HepG2 (cell line): ENCODE measurements at regions not wholly inside any gene's neighbourhood (a gene's known extent, or its start where the extent isn't known, plus 50 kb on each side); places are given as distances from the start of the nearest gene placed in this dataset.

Experiments used
- ATAC-seq: fragments of 200-7000 bp; cut with Tn5 transposase; 3 replicates; pipeline ENCODE4 v1.9.1; 2020; ENCODE audit warnings: mild to moderate bottlenecking, moderate library complexity
- BruUV-seq: library from RNA; stranded (reverse); fragments of 400-500 nt; replicated peaks from 2 replicates; lab custom pipeline; 2021; lab: Mats Ljungman, UMichigan
- CTCF ChIA-PET: fragments of 300-600 bp; formaldehyde crosslinking; extraction: SDS; loops from one replicate; lab custom pipeline; 2021; ENCODE audit warnings: low total read pairs, inconsistent platforms, low intra/inter-chr PET ratio; lab: Yijun Ruan, JAX
- POLR2A ChIA-PET: fragments of 350-600 bp; sonication (Branson Sonifier 250); formaldehyde crosslinking; loops from one replicate; lab custom pipeline; 2020; ENCODE audit warnings: antibody characterized with exemption, inconsistent platforms; lab: Yijun Ruan, JAX
- DNase-seq: peaks from one replicate; pipeline ENCODE4 v3.0.0-alpha.2; 2015; ENCODE audit warnings: low spot score
- FAIRE-seq: peaks from 3 replicates; lab custom pipeline; 2011; peaks lifted over from hg19 to GRCh38; lab: Jason Lieb, UNC
- H2AFZ ChIP-seq: one replicate; pipeline ENCODE4 v1.6.1; 2011; ENCODE audit warnings: low read length, inconsistent platforms
- H3K27ac ChIP-seq: fragments of 300-600 bp; 3 replicates; pipeline ENCODE4 v1.8.0; 2011; ENCODE audit warnings: mixed run types, mild to moderate bottlenecking, mixed read lengths, low read length, inconsistent platforms; ENCODE audit not compliant: insufficient read depth; ENCODE audit errors: extremely low read length
- H3K27me3 ChIP-seq, 2 experiments: fragments of 200-600 bp in 1 of 2; 2 replicates in 1 of 2; 3 replicates in 1 of 2; pipeline versions ENCODE4 v1.6.0 to v1.8.0; 2011; ENCODE audit warnings: low read length in 2 of 2, mild to moderate bottlenecking in 2 of 2, moderate library complexity in 2 of 2, inconsistent platforms in 1 of 2; ENCODE audit not compliant: insufficient read depth in 2 of 2, control insufficient read depth in 1 of 2
- H3K36me3 ChIP-seq, 2 experiments: fragments of 200-600 bp in 1 of 2; replicated peaks in 1 of 2; 2 replicates in 1 of 2; 3 replicates in 1 of 2; pipeline versions ENCODE4 v1.5.1 to v1.8.0; 2011; ENCODE audit warnings: low read length in 2 of 2, inconsistent platforms in 1 of 2; ENCODE audit not compliant: insufficient read depth in 2 of 2, control insufficient read depth in 1 of 2
- H3K4me1 ChIP-seq: 2 replicates; pipeline ENCODE4 v1.5.1; 2012; ENCODE audit warnings: low read length, inconsistent platforms; ENCODE audit not compliant: insufficient read depth
- H3K4me2 ChIP-seq: 2 replicates; pipeline ENCODE4 v1.6.0; 2011; ENCODE audit warnings: low read depth, low read length, inconsistent platforms
- H3K4me3 ChIP-seq, 3 experiments: fragments of 200-600 bp in 1 of 3; sonication (generic), shearing (Covaris generic) in 1 of 3; replicated peaks in 1 of 3; 2 replicates each; pipeline ENCODE4 v1.5.1; 2011 to 2016; ENCODE audit warnings: low read length in 3 of 3, inconsistent platforms in 2 of 3, low read depth in 2 of 3, mild to moderate bottlenecking in 2 of 3, control low read depth in 1 of 3, mixed read lengths in 1 of 3; ENCODE audit not compliant: insufficient read depth in 1 of 3
- H3K79me2 ChIP-seq: one replicate; pipeline ENCODE4 v1.6.1; 2011; ENCODE audit warnings: low read length, inconsistent platforms; ENCODE audit not compliant: insufficient read depth
- H3K9ac ChIP-seq: 2 replicates; pipeline ENCODE4 v1.6.0; 2011; ENCODE audit warnings: mild to moderate bottlenecking, low read depth, low read length, inconsistent platforms; ENCODE audit not compliant: insufficient read depth
- H3K9me3 ChIP-seq: 2 replicates; pipeline ENCODE4 v1.5.1; 2012; ENCODE audit warnings: mild to moderate bottlenecking, low read length
- H4K20me1 ChIP-seq: 2 replicates; pipeline ENCODE4 v1.6.0; 2011; ENCODE audit warnings: inconsistent platforms, mild to moderate bottlenecking, low read length, moderate library complexity; ENCODE audit not compliant: insufficient read depth
- GATAD2A ChIP-seq: IDR thresholded peaks from 2 replicates; pipeline ENCODE4 v1.6.1; 2016
- HES4 ChIP-seq: sonication (generic); formaldehyde crosslinking; IDR thresholded peaks from 2 replicates; pipeline ENCODE4 v1.9.0; 2021; ENCODE audit warnings: mild to moderate bottlenecking, missing genetic modification reagents, borderline replicate concordance
- HOXA5 ChIP-seq: sonication (generic); formaldehyde crosslinking; IDR thresholded peaks from 2 replicates; pipeline ENCODE4 v1.4.0; 2020; ENCODE audit warnings: missing genetic modification reagents
- HOXD1 ChIP-seq: sonication (generic); formaldehyde crosslinking; IDR thresholded peaks from 2 replicates; pipeline ENCODE4 v1.5.0; 2020; ENCODE audit warnings: missing genetic modification reagents
- MATR3 ChIP-seq: sonication (generic); formaldehyde crosslinking; IDR thresholded peaks from 2 replicates; pipeline ENCODE4 v1.4.0; 2020; ENCODE audit warnings: missing genetic modification reagents
- MZF1 ChIP-seq: sonication (generic); formaldehyde crosslinking; IDR thresholded peaks from 2 replicates; pipeline ENCODE4 v1.8.1; 2023; ENCODE audit warnings: mild to moderate bottlenecking, missing genetic modification reagents, borderline replicate concordance
- SSRP1 ChIP-seq: IDR thresholded peaks from 2 replicates; pipeline ENCODE4 v1.6.1; 2016; ENCODE audit warnings: control low read depth
- ZBTB1 ChIP-seq: sonication (generic); formaldehyde crosslinking; IDR thresholded peaks from 2 replicates; pipeline ENCODE4 v1.4.0; 2020; ENCODE audit warnings: missing genetic modification reagents, borderline replicate concordance
- ZIK1 ChIP-seq: sonication (generic); formaldehyde crosslinking; IDR thresholded peaks from 2 replicates; pipeline ENCODE4 v1.5.0; 2020; ENCODE audit warnings: mild to moderate bottlenecking, low read depth, missing genetic modification reagents, borderline replicate concordance
- ZNF124 ChIP-seq: sonication (generic); formaldehyde crosslinking; IDR thresholded peaks from 2 replicates; pipeline ENCODE4 v1.4.0; 2020; ENCODE audit warnings: missing genetic modification reagents
- ZNF333 ChIP-seq: sonication (generic); formaldehyde crosslinking; IDR thresholded peaks from 2 replicates; pipeline ENCODE4 v1.4.0; 2020; ENCODE audit warnings: mild to moderate bottlenecking, missing genetic modification reagents, borderline replicate concordance
- ZNF510 ChIP-seq: sonication (generic); formaldehyde crosslinking; IDR thresholded peaks from 2 replicates; pipeline ENCODE4 v1.4.0; 2020; ENCODE audit warnings: low read depth, mild to moderate bottlenecking, missing genetic modification reagents
- ZNF576 ChIP-seq: sonication (generic); formaldehyde crosslinking; IDR thresholded peaks from 2 replicates; pipeline ENCODE4 v1.4.0; 2020; ENCODE audit warnings: mild to moderate bottlenecking, missing genetic modification reagents
- ZNF597 ChIP-seq: sonication (generic); formaldehyde crosslinking; IDR thresholded peaks from 2 replicates; pipeline ENCODE4 v1.5.0; 2020; ENCODE audit warnings: missing genetic modification reagents
- ZNF781 ChIP-seq: sonication (generic); formaldehyde crosslinking; IDR thresholded peaks from 2 replicates; pipeline ENCODE4 v1.5.1; 2020; ENCODE audit warnings: borderline replicate concordance, mild to moderate bottlenecking, missing genetic modification reagents; ENCODE audit errors: not compliant biosample characterization
- ZNF816 ChIP-seq: sonication (generic); formaldehyde crosslinking; IDR thresholded peaks from 2 replicates; pipeline ENCODE4 v1.8.0; 2022; ENCODE audit warnings: missing genetic modification reagents, mild to moderate bottlenecking, borderline replicate concordance
- ZSCAN30 ChIP-seq: sonication (generic); formaldehyde crosslinking; IDR thresholded peaks from 2 replicates; pipeline ENCODE4 v1.5.0; 2020; ENCODE audit warnings: mild to moderate bottlenecking, missing genetic modification reagents
- in situ Hi-C: cut with HindIII; loops from 2 replicates; pipeline ENCODE4 v1.10.0; 2017; ENCODE audit warnings: low pct_unique_long_range_greater_than_20kb; ENCODE audit not compliant: extremely low pct_ligation_motif_present
- intact Hi-C: fragments of 100-400 bp; cut with micrococcal nuclease; formaldehyde crosslinking; loops from one replicate; pipeline ENCODE4 v1.10.0; 2022; ENCODE audit not compliant: unreplicated experiment
- TF ChIP-seq, protein P1 (sequence below): sonication (generic); formaldehyde crosslinking; IDR thresholded peaks from 2 replicates; pipeline ENCODE4 v1.4.0; 2020; ENCODE audit warnings: missing genetic modification reagents

GRCh38 chr13:105121221-105121620 lies 1414.2 kb downstream of the EFNB2 start (continued):
- no peak for TF ChIP-seq ZNF816 (CRISPR knock-in tag)

DNA sequence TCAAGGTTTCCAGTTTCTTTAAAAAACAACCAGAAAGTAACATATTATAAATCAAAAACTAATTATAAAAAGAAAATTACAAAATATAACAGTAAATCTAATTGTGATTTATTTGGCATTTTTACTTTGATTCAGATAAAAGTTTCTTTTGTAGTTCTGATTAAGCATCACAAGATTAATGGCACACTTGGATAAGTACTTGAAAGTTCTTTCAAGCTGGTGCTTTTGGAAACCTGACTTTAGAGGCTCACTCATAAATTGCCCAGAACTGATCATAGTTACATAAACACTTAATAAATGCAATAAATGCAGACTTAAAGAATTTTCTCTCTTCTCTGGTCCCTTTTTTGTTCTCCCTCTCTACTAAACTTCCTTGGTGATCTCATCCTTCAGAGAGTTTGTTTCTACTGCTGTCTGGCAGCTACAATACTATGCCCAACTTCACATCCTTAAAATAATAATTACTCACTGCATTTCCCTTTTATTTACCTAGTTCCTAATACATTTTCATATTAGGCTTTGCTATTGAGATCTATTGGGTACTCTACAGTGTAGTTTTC lies 1417.0 kb downstream of the EFNB2 start:
- H3K4me3 ChIP-seq: no peak overlapping the region
- in situ Hi-C loops (no loop called here), intact Hi-C loops (no loop called here)
- CTCF ChIA-PET: no interaction called here
- no peak overlapping the region for H3K4me2 ChIP-seq
- H4K20me1 ChIP-seq: no peaks in the 10 kb centered on the region
- POLR2A ChIA-PET: no interaction called here
- no peak overlapping the region for H3K9ac ChIP-seq
- no peaks in the 10 kb centered on the region for H3K4me1 ChIP-seq
- no TSS peak for BruUV-seq
- DNase-seq: no peak
- H3K27ac ChIP-seq: no peak overlapping the region
- H3K9me3 ChIP-seq: peaks cover 27% of the 10 kb centered on the region
- no peak for TF ChIP-seq HOXD1 (CRISPR knock-in tag)
- no peak for TF ChIP-seq HOXA5 (CRISPR knock-in tag)
- TF ChIP-seq, protein P1, sequence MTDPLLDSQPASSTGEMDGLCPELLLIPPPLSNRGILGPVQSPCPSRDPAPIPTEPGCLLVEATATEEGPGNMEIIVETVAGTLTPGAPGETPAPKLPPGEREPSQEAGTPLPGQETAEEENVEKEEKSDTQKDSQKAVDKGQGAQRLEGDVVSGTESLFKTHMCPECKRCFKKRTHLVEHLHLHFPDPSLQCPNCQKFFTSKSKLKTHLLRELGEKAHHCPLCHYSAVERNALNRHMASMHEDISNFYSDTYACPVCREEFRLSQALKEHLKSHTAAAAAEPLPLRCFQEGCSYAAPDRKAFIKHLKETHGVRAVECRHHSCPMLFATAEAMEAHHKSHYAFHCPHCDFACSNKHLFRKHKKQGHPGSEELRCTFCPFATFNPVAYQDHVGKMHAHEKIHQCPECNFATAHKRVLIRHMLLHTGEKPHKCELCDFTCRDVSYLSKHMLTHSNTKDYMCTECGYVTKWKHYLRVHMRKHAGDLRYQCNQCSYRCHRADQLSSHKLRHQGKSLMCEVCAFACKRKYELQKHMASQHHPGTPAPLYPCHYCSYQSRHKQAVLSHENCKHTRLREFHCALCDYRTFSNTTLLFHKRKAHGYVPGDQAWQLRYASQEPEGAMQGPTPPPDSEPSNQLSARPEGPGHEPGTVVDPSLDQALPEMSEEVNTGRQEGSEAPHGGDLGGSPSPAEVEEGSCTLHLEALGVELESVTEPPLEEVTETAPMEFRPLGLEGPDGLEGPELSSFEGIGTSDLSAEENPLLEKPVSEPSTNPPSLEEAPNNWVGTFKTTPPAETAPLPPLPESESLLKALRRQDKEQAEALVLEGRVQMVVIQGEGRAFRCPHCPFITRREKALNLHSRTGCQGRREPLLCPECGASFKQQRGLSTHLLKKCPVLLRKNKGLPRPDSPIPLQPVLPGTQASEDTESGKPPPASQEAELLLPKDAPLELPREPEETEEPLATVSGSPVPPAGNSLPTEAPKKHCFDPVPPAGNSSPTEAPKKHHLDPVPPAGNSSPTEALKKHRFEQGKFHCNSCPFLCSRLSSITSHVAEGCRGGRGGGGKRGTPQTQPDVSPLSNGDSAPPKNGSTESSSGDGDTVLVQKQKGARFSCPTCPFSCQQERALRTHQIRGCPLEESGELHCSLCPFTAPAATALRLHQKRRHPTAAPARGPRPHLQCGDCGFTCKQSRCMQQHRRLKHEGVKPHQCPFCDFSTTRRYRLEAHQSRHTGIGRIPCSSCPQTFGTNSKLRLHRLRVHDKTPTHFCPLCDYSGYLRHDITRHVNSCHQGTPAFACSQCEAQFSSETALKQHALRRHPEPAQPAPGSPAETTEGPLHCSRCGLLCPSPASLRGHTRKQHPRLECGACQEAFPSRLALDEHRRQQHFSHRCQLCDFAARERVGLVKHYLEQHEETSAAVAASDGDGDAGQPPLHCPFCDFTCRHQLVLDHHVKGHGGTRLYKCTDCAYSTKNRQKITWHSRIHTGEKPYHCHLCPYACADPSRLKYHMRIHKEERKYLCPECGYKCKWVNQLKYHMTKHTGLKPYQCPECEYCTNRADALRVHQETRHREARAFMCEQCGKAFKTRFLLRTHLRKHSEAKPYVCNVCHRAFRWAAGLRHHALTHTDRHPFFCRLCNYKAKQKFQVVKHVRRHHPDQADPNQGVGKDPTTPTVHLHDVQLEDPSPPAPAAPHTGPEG (CRISPR knock-in tag): no peak
- TF ChIP-seq GATAD2A (CRISPR knock-in tag): no peak
- TF ChIP-seq ZNF576 (CRISPR knock-in tag): no peak
- no peak for TF ChIP-seq MATR3
- no peak for TF ChIP-seq ZNF510 (CRISPR knock-in tag)
- TF ChIP-seq ZSCAN30 (CRISPR knock-in tag): no peak
- TF ChIP-seq HES4 (CRISPR knock-in tag): no peak
- no peak for TF ChIP-seq ZNF781
- no peak for TF ChIP-seq ZNF333 (CRISPR knock-in tag)
- no peak for TF ChIP-seq ZBTB1
- no peak for TF ChIP-seq ZNF124 (CRISPR knock-in tag)
- no peak for TF ChIP-seq ZIK1
- no peak for TF ChIP-seq MZF1 (CRISPR knock-in tag)
- no peak for TF ChIP-seq ZNF597 (CRISPR knock-in tag)
- TF ChIP-seq SSRP1: no peak
- TF ChIP-seq, all 625 proteins: peak for 0
- Histone ChIP-seq H2AFZ (no peak overlapping the region), H3K36me3 (no peaks in the 10 kb centered on the region), H3K79me2 (no peaks in the 10 kb centered on the region), H3K27me3 (no peaks in the 10 kb centered on the region; a peak in 1 of 5 replicates)
- no peak for FAIRE-seq
- no peak for ATAC-seq
